ENCODE measurements at regions not wholly inside any gene's neighbourhood (a gene's known extent, or its start where the extent isn't known, plus 50 kb on each side); places are given as distances from the start of the nearest gene placed in this dataset.

DNA sequence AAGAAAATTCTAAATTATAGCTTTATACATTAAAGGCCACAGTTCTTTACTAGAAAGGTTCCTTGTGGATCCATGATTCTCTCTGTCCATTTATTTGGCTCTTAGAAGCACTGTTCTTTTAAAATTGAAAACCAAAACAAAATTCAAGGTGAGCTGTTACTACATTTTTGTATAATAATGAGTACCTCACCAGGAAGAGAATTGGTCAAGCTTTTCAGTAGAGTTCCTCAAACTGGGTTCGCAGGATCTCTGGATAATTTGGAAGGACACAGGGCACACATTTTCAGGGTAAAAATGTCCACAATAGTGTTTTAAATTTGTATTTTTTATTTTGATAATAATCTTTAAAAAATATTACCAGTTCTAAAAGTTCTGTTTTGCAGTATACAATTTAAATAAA is 93.0 kb downstream of the PPP1R3A start:
- DNase-seq (ENCODE audit: low read depth in 2 of 2), result no peak

DNA sequence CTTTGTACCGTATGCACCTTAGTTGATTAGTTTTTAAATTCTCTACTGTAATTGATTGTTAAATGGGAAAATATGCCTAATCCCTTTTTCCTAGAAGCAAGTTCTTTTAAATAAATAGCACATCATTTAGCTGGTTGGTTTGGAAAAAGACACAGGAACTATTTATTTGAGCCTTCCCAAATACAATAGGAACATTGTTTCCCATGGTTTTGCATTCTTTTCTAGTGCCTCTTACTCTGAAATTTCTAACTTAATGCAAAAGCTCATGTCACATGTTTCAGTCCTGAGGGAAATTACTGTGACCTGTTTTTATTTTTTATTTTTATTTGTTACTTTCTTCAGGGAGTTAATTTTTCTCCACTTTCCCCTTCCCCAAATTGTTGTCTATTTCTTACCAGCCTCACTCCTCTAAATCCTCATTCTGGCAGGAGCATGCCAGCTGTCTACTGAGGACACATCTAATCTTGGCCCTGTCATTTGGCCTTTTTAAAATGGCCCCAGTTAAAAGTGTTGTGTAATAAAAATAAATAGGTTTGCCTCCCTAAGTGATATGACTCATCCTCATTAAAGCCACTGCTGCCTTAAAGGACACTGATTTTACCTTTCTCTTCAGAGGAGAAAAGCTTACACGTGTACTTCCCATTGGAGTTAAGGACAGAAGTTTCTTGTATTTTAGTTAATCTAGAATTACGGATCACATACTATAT is 94.5 kb downstream of the PPP1R3A start:
- no peak for DNase-seq (ENCODE audit: low read depth in 2 of 2)

DNA sequence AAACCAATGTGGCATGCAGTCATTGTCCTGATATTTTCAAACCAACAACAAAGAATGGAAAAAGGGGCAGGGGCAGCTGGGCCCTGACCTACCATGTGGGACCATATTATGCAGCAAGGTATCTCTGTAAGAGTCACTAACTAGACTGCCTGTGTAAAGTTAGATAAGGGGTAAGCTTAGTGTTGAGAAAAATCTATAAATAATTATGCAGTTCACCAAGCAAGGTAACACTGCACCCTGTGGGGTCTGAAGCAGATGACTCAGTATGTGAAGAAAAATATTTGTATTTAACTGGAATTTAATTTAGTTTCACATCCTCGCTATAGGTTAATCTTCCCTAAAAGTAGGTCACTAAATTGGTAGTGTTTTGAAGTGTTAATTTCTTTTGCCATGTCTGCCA is 99.3 kb downstream of the PPP1R3A start:
- DNase-seq (ENCODE audit: low read depth in 2 of 2), result no peak

DNA sequence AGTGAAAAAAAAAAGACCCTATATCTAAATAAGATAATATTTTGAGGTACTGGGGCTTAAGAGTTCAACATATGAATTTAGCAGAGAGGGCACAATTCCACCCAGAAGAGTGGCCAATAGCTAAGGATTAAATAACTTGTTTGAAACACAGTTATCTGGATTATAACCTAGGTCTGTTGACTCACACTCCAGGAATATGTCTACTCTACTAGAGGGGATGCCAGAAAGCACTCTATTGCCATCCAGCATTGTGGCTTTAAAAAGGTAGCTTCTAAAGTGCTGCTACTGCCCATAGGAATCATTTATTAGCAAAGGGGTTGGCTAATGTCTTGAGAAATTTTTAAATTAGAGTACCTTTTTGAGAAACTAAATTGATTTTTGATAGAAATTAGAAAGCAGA is 102.2 kb downstream of the PPP1R3A start:
- DNase-seq (ENCODE audit: low read depth in 2 of 2), result no peak

DNA sequence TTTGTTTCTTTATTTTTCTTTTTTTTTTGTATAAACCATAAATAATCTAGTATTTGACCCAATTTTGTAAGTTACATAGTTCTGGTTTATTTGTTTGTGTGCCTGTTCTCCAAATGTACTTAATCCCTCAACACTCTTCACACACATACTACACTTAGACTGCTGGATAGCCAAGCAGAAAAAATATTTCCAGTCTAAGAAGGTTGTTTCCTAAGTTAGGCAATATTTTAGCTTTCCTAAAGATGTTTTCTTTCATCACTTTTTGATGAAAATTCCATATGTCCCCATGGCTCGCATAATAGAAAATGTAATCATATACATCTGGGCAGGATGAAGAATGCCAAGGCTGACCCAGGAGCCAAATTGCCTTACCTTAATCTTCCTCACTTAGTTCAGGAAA is 105.3 kb downstream of the PPP1R3A start:
- no peak for DNase-seq (ENCODE audit: low read depth in 2 of 2)

DNA sequence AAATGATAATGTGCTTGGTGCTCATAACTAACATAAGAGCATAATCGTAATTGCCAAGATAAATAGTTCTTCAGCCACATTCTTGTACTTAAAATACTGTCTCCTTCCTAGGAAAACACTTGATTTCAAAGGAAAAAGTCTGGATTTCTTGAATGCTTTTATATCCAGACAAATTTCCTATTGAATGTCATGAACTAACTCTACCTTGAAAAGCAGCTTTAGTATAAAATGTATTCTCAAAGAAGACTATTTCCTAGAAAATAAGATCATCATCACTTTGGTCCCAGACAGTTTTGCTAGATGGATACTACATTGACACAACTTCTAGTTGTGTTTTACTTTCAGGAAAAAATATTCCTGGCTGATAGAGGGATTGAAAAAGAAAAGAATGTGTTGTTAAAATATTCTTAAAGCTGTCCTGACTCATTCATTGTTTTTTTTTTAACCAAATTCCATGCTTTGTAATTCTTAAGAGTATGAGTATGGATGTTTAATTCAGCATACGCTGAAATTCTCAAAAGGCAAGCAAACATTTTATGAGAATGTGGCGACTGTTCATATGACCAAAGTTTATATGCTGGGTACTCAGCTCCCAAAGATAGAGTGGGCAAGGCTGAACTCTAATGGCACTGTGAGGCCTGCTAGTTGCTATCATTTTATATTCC is 106.1 kb downstream of the PPP1R3A start:
- DNase-seq (ENCODE audit: low read depth in 2 of 2), result no peak

DNA sequence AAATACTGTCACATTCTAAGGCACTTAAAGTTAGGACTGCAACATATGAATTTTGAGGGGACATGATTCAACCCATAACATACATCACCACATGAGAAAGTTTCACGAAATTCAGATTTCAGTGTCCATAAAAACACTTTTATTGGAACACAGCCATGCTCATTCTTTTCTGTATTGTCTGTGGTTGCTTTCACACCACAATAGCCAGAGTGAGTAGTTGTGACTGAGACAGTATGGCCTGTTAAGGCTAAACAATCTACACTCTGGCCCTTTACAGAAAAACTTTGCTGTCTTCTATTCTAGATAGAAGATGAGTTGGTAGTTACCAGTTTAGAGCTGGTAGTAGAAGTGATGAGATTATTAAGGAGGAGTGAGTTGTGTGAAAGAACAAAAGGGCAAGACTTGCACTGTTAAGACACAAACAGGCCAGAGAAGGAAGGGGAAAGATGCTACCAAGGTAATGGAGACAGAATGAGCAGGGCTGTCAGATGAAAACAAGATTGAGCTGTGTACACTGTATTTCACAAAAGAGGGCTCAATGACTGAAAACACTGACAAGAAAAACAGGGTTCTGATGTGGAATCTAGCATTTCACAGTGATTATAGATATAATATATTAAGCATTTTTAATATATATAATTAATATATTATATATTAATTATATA is 108.6 kb downstream of the PPP1R3A start:
- no peak for DNase-seq (ENCODE audit: low read depth in 2 of 2)

DNA sequence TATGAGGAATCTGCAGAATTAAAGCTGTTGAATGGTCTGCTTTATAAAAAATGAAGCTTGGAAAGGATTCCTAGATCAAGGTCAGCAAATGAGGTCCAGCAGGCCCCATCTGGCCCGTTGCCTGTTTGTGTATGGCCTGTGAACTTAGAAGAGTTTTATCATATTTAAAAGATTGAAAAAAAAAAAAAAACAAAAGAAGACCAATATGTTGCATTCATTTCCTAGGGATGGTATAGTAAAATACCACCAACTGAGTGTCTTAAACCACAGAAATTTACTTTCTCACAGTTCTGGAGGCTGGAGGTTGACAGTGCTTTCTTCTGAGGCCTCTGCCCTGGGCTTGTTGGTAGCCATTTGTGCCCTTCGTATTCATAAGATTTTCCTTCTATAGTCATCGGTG is 109.2 kb downstream of the PPP1R3A start:
- DNase-seq (ENCODE audit: low read depth in 2 of 2), result no peak

DNA sequence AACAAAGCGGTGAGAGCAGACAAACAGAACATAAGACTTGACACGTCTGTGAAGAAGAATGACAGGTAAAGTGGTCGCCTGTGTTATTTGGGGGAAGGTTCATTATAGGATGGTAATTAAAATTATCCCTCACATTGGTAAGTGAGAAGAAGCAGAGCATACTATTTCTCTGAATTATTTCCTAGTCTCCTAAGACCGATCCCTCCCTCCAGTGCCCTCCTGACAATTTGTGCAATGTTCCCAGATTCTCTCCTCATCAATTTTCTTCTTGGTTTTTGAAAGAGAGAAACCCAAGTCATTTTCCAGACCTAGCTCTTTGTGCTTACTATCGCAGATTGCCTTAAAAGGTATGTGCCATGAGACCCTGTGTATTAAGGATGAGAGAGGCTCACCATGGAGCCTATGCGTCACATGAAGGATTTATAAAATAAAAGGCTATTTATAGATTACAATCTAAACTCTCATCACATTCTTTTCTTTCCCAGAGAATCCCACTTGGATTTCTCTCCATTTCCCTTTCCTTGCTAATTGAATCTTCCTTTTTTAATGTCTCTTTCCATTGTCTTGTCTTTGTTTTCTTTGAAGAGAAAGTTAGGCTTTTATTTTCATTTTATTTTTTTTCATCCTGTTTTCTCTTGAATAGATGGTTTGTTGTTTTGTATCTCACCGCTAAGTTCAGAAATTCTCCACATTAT is 112.0 kb downstream of the PPP1R3A start:
- DNase-seq (ENCODE audit: low read depth in 2 of 2), result no peak

DNA sequence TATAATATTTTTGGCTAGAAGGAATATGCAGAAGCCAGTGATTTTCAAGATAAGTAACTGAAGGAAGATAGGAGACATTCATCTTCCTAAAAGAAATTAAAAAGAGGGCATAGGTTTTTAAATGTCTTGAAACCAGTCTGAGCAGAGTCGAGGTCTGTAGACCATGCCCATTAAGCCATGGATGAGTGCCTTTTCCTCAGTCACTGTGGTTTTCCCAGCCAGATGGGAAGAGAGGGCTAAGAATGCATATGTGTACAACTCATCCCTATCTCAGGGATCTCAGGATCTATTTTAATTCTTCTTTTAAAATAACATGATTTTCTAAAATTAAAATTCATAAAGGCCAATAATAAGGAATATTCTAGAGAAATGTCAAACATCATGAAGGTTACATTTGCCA is 112.8 kb downstream of the PPP1R3A start:
- no peak for DNase-seq (ENCODE audit: low read depth in 2 of 2)

DNA sequence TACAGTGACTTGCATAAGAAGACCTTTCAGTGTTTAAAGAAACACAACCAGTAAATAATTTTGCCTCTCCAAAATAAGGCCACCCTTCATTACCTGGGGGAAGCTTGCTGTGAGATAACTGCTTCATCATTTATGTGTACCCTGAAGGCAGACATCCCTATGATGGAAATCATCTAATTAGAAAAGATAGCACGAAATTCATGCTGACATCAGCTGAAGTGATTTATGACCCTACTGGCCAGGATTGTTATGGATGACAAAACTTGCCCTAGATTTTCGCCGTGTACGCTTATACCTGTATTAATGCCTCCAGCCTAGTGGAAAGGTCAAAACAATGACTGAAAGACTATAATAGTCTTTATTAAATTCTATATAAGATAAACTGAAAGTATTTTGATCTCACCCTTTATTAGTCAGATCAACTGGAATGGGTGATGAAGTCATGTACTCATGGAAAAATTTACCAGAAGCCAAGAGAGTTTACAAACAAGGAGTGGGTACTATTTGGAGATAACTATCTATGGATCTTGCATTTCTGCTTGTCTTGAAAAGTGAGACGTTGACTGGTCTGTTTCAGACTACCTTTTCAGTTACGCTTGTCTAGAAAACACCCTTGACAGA is 114.2 kb downstream of the PPP1R3A start:
- no peak for DNase-seq (ENCODE audit: low read depth in 2 of 2)

DNA sequence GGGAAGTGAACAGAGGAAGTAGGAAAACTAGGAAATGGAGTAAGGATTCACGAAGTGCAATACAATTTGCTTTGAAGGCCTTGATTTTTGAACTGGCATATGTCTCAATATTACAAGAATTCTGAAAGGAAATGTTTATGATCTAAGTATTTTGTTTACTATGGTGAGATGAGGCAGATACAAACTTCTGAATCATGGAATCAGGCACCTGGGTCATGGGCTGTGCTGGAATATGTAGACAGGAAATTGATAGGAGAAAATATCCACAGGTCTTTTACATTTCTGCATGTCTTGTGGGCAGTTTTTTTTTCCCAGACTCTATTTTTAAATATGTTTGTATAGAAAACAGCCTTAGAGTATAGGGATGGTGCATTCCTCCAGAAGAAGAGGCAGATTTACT is 117.1 kb downstream of the PPP1R3A start:
- no peak for DNase-seq (ENCODE audit: low read depth in 2 of 2)

DNA sequence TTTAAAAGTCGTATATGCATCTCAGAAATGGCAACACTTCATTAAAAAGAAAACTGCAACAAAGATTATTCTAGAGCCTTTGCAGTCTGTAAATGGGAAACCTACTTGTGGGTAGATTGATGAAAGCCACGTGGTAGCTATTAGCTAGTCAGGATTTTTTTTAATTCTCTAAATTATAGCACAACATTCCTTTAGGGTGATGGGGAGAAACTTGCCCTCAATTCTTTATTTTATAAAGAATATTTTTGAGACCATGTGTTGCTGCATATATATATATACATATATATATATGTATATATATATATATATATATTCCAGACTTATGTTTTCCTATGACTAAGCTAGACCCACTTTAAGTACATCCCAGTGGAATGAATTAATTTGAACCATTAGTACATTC is 118.0 kb downstream of the PPP1R3A start:
- DNase-seq (ENCODE audit: low read depth in 2 of 2), result no peak

DNA sequence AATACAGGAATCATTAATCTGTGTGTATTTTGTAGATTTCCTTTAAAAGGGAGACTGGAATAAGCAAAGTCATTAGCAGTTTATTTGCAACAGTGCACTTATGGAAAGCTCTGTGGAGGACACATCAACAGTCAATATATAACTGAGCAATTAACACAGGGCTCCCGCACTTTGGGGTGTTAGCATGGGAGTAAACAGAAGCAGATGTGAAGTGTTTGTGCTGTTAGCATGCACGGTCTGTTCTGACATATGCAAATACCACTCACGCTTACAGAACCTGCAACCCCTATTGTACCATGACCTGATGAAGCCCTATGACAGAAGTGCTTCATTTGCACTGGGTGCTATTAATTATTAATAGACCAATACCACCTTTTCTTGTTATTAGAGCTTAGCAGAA is 118.9 kb downstream of the PPP1R3A start:
- DNase-seq (ENCODE audit: low read depth in 2 of 2), result no peak

DNA sequence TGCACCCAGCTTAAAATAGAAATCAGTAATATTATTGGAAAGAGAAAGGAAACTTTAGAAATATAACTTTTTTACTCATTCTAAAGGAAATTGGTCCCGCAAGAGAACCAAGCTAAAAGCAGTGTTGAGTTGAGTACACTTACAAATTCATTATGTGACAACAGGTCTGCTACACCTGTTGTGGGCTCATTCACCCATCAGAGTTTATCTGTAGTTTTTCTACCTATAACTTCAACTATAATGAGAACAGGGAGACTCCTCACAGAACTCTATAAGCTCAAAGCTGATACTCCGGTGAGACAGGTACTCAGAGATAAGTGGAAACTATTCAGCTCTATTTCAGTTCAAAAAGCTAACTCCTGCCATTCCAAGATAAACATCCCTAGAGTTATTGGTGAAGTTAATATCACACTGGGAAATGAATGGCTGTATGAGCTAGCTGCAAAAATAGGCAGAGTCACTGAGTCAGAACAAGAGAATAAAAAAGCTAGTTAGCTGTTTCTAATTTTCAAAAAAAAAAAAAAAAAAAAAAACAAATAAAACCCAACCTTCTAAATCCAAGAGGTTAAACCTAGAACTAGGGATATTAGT is 121.3 kb downstream of the PPP1R3A start:
- no peak for DNase-seq (ENCODE audit: low read depth in 2 of 2)

DNA sequence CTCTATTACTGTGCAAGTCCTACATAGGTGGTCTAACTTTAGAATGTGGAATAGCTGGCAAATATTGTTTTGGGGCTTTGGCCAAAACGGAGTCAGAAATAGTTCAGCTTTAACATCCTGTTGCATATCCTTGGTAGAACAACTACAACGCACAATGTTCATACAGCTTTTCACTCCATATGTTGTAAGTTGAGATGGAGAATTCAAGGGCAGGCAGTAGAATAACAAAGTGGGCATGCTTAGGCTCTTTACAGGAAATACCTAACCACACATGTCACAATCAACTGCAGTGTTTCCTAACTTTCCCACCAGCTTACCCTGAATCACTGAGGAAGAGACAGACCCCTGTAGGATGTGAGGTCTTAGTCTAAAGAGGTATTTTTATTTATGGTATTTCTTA is 122.3 kb downstream of the PPP1R3A start:
- DNase-seq (ENCODE audit: low read depth in 2 of 2), result no peak

DNA sequence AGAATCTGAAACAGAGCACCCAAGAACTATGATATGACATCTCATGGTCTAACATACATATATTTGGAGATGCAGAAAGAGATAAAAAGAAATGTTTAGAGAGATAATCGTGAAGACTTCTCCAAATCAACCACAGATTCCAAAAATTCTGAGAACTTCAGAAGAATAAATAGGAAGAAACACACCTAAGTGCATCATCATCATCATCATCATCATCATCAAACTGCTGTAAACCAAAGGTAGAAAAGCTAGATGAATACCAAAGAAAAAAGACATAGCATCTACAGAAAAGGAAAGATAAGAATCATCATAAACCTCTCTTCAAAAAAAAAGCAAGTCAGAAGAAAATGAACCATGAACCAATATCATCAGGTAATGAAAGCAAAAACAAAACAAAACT is 124.2 kb downstream of the PPP1R3A start:
- no peak for DNase-seq (ENCODE audit: low read depth in 2 of 2)

DNA sequence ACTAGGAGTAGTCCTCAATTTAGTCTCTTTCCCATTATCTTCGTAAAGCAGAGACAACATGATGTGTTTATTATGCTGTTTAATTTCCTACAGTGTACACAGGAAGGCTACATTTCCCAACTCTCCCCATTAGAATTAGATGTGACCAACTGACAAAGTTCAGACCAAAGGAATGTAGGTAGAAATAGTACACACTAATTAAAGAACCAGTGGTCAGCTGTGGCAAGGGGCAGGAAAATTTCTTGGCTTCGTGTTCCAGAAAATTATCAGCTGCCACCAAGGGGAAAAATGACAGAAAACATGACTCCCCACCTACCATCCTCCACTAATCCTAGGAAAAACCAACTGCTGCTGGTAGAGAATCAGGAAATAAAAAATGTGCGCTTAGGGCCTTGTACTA is 125.6 kb downstream of the PPP1R3A start:
- DNase-seq (ENCODE audit: low read depth in 2 of 2), result no peak

DNA sequence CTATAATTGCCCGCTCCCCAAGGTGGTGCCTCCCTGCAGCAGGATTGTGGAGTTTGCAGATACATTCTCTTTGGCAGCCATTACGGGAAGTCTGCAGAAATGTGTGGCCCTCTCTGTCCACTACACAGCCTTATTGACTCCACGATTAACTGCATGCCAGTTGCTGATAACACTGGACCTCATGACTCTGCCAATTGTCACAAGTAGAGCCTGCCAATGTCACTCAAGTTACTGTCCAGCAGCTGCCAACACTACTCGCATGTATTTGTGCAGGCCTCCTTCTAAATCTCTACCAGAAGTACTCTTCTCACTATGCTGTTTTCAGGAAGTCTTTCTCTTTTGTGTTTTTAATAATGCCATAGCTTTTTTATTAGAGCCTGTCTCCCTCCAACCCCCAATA is 128.8 kb downstream of the PPP1R3A start:
- DNase-seq (ENCODE audit: low read depth in 2 of 2), result no peak

DNA sequence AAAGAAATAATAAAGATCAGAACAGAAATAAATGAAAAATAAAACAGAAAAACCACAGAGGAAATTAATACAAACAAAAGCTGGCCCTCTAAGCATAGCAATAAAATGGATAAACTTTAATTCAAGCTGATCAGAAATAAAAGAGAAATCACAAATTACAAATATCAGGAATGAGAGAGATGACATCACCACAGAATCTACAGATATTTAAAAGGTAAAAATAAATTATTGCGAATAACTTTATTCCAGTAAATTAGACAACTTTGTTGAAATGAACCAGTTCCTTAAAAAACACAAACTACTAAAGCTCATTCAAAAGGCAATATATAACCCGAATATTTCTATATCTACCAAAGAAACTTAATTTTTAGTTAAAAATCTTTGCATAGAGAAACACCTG is 131.7 kb downstream of the PPP1R3A start:
- no peak for DNase-seq (ENCODE audit: low read depth in 2 of 2)

DNA sequence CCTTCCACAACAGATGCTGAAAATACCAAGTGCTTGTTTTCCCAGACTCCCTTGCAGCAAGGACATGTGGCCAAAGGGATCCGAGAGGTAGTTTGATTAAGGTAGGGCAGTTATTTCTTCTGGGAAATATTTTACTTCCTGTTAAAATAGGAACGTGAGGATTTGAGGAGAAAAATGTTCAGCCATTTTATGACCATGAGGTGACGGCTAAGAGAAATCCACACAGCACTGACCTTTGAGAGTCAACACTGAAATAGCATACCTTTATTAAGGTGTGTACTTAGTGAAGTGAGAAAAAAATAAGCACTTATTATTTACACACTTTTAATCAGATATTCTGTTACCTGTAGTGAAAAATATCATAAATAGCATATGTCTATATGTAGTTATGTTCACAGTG is 133.9 kb downstream of the PPP1R3A start:
- no peak for DNase-seq (ENCODE audit: low read depth in 2 of 2)

DNA sequence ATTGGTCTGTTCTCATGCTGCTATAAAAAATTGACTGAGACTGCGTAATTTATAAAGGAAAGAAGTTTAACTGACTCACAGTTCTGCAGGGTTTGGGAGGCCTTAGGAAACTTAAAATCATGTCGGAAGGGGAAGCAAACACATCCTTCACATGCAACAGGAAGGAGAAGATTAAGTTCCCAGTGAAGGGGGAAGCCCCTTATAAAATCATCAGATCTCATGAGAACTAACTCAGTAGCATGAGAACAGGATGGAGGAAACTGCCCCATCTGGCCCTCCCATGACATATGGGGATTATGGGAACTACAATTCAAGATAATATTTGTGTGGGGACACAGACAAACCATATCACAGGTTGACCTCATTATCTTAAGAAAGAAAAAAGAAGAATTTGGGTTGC is 134.5 kb downstream of the PPP1R3A start:
- DNase-seq (ENCODE audit: low read depth in 2 of 2), result no peak

All from stimulated activated CD8-positive, alpha-beta memory T cell treated with anti-CD3 and anti-CD28 coated beads, Interleukin-15, amount 100 ng/mL, for 48 hours (primary cell).